ENCODE measurements at regions not wholly inside any gene's neighbourhood (a gene's known extent, or its start where the extent isn't known, plus 50 kb on each side); places are given as distances from the start of the nearest gene placed in this dataset.

DNA sequence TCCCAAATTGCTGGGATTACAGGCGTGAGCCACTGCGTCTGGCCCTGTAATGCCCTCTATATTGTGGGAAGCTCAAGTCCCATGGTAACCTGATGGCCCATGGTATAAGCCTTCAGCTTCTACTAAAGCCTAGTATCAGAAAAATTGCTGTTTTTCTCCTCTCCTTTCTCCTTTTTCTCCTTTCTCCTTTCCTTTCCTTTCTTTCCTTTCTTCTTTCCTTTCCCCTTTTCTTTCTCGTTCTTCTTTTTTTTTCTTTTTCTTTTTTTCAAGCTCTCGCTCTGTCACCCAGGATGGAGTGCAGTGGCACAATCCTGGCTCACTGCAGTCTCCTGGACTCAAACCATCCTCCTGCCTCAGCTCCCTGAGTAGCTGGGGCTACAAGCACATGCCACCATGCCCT is 740.7 kb downstream of the FAM133A start:
- TF ChIP-seq EP300 (IDR thresholded peaks at IDR 0.05; ENCODE audit: borderline replicate concordance) (no peak), RAD21 (IDR thresholded peaks at IDR 0.05; ENCODE audit: low read depth) (no peak), CREB1 (IDR thresholded peaks at IDR 0.05; ENCODE audit: low read depth) (no peak), USF1 (IDR thresholded peaks at IDR 0.05) (no peak)
